ENCODE measurements at regions not wholly inside any gene's neighbourhood (a gene's known extent, or its start where the extent isn't known, plus 50 kb on each side); places are given as distances from the start of the nearest gene placed in this dataset.
"Not testable (repeated sequence)": the region's sequence is repeated elsewhere in the genome, so short reads cannot be mapped to it uniquely, and the experiment has no call there.

DNA sequence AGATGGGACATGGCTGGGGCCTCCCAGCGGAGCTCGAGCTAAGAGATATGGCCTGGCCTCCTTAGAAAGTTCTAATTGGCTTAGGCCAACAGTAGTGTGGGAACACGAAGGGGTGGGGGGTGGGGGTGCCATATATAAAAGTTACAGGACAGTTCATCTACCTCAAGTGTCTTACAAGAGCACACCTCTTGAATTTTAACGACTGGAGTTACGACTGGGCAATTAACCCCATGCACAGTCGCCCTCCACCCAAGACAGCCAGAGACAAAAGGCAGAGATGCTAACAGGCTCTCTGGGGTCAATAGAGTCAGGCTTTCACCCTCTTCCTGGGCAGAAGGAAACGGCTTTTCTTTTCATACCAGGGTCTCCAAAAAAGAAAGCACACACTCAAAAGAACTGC, 302.2 kb downstream of the BCOR start:
- H3K4me1 ChIP-seq (ENCODE audit: low read depth): peaks cover 11% of the 10 kb centered on the region
- no peak overlapping the region for H3K4me3 ChIP-seq
- no peaks in the 10 kb centered on the region for H3K27me3 ChIP-seq
- peak in 1 of 2 donors; percentile 43 for DNase-seq (ENCODE audit: low read depth in 1 of 2, low spot score in 1 of 2)
- no peak overlapping the region for H3K27ac ChIP-seq
- H3K9me3 ChIP-seq (ENCODE audit: low read depth): no peaks in the 10 kb centered on the region
- TF ChIP-seq, protein P1, sequence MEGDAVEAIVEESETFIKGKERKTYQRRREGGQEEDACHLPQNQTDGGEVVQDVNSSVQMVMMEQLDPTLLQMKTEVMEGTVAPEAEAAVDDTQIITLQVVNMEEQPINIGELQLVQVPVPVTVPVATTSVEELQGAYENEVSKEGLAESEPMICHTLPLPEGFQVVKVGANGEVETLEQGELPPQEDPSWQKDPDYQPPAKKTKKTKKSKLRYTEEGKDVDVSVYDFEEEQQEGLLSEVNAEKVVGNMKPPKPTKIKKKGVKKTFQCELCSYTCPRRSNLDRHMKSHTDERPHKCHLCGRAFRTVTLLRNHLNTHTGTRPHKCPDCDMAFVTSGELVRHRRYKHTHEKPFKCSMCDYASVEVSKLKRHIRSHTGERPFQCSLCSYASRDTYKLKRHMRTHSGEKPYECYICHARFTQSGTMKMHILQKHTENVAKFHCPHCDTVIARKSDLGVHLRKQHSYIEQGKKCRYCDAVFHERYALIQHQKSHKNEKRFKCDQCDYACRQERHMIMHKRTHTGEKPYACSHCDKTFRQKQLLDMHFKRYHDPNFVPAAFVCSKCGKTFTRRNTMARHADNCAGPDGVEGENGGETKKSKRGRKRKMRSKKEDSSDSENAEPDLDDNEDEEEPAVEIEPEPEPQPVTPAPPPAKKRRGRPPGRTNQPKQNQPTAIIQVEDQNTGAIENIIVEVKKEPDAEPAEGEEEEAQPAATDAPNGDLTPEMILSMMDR (IDR thresholded peaks at IDR 0.05; ENCODE audit: low read depth, low read length): no peak
- no peaks in the 10 kb centered on the region for H3K36me3 ChIP-seq

DNA sequence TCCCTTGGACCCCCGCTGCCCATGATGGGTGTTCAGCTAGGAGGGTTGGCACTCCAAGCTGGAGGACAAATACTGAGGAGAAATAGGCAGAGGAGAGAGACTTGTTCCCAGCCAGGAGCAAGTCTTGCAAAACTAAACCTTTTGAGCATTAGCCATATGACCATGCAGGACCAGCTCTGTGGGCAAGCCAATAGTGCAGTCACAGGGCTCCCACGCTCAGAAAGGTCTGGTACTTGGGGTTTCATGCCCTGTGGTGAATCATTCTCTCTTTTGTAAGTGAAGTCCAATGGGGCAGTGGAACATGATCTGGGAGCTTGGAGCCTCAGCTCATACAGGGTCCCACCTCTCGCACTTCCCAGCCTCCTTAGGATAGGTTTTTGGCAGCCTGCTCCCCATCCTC, 300.9 kb downstream of the BCOR start:
- Histone ChIP-seq H3K27me3 (no peaks in the 10 kb centered on the region), H3K36me3 (no peaks in the 10 kb centered on the region), H3K4me3 (no peak overlapping the region), H3K9me3 (ENCODE audit: low read depth) (no peaks in the 10 kb centered on the region), H3K4me1 (ENCODE audit: low read depth) (peaks cover 11% of the 10 kb centered on the region), H3K27ac (no peak overlapping the region)
- DNase-seq (ENCODE audit: low read depth in 1 of 2, low spot score in 1 of 2): no peak
- TF ChIP-seq, protein P1 (IDR thresholded peaks at IDR 0.05; ENCODE audit: low read depth, low read length): no peak

DNA sequence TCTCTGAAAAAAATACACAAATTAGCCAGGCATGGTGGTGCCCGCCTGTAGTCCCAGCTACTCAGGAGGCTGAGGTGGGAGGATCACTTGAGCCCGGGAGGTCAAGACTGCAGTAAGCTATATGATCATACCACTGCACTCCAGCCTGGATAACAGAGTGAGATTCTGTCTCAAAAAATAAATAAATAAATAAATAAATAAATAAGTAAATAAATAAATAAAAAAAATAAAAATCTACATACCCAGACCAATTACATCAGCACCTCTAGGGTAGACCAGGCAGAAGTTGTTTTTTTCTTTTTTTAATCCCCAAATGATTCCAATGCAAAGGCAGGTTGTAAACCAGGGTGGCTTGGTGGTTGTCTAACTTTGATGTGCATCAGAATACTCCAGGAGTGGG, 299.3 kb downstream of the BCOR start:
- H3K27me3 ChIP-seq; H3K9me3 ChIP-seq (ENCODE audit: low read depth); H3K4me3 ChIP-seq; H3K36me3 ChIP-seq; H3K27ac ChIP-seq; DNase-seq (ENCODE audit: low read depth in 1 of 2, low spot score in 1 of 2): not testable (repeated sequence)
- H3K4me1 ChIP-seq (ENCODE audit: low read depth): peaks cover 11% of the 10 kb centered on the region

DNA sequence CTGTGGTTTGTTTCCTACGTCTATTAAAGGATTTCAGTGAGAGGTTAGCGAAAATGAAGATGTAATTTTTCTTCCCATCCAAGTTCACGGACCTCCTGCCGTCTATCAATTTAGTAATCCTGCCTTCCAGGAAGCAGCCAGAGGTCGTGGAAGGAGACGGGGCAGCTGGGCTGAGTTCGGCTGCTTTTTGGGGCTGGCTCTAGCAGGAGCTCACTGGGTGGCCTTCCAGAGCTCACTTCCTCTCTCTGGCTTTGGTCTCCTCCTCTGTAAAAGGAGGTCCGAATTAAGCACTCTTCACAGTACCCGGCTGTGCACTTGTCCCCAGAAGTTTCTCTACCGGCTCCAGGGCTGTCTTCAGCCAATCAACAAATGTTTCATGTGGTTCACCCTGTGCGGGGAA, 295.4 kb downstream of the BCOR start:
- no peaks in the 10 kb centered on the region for H3K4me1 ChIP-seq (ENCODE audit: low read depth)
- H3K27ac ChIP-seq: no peak overlapping the region
- H3K4me3 ChIP-seq: no peak overlapping the region
- H3K27me3 ChIP-seq: no peaks in the 10 kb centered on the region
- H3K36me3 ChIP-seq: no peaks in the 10 kb centered on the region
- no peaks in the 10 kb centered on the region for H3K9me3 ChIP-seq (ENCODE audit: low read depth)
- peak in 1 of 2 donors; percentile 17 for DNase-seq (ENCODE audit: low read depth in 1 of 2, low spot score in 1 of 2)
- TF ChIP-seq, protein P1 (IDR thresholded peaks at IDR 0.05; ENCODE audit: low read depth, low read length): no peak

DNA sequence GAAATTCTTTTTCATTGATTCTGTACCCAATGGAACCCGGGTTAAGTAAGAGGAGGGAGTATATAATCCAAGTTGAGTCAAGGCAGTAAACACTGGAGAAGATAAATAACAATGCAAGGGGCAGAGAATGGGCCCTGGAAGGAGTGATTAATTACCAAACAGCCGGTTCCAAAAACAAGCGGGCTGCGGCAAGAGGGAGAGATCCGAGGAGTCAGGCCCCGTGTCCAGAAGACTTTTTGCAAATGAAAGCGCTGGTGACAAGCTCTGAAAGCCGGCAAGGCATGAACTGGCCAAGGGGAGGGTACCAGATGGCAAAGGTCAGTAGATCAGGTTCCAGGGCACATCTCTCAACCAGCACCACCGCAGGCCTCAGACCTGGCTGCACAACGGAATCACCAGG, 294.9 kb downstream of the BCOR start:
- Histone ChIP-seq H3K36me3 (no peaks in the 10 kb centered on the region), H3K27me3 (no peaks in the 10 kb centered on the region), H3K27ac (no peak overlapping the region), H3K4me1 (ENCODE audit: low read depth) (no peaks in the 10 kb centered on the region), H3K9me3 (ENCODE audit: low read depth) (no peaks in the 10 kb centered on the region), H3K4me3 (no peak overlapping the region)
- DNase-seq (ENCODE audit: low read depth in 1 of 2, low spot score in 1 of 2): no peak
- TF ChIP-seq, protein P1 (IDR thresholded peaks at IDR 0.05; ENCODE audit: low read depth, low read length): no peak

DNA sequence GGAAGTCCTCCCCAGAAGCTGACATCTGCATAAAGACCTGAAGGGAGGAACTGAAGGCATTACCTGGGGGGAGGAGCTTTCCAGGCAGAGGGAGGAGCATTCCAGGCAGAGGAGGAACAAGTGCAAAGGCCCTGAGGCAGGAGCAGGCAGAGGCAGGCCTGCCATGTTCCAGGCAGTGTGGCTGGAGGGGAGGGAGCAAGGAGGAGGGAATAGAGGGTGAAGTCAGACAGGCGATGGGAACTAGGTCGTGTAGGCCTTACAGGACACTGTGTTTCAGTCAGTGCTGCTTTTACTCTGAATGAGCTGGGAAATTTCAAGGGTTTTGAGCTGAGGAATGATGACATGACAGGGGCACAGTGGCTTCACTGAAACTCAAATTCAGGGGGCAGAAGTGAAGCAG, 292.7 kb downstream of the BCOR start:
- H3K4me1 ChIP-seq (ENCODE audit: low read depth): peaks cover 4% of the 10 kb centered on the region
- H3K27me3 ChIP-seq: no peaks in the 10 kb centered on the region
- TF ChIP-seq, protein P1 (IDR thresholded peaks at IDR 0.05; ENCODE audit: low read depth, low read length): no peak
- no peaks in the 10 kb centered on the region for H3K9me3 ChIP-seq (ENCODE audit: low read depth)
- DNase-seq (ENCODE audit: low read depth in 1 of 2, low spot score in 1 of 2): no peak
- no peak overlapping the region for H3K4me3 ChIP-seq
- H3K36me3 ChIP-seq: no peaks in the 10 kb centered on the region
- no peak overlapping the region for H3K27ac ChIP-seq
